KMS-11 (cell line): ENCODE measurements at regions not wholly inside any gene's neighbourhood (a gene's known extent, or its start where the extent isn't known, plus 50 kb on each side); places are given as distances from the start of the nearest gene placed in this dataset.

ENCODE experiments used
- H2AFZ ChIP-seq: fragments of 200-600 bp; sonication (generic); 2 replicates; pipeline ENCODE4 v1.6.1; 2016; ENCODE audit warnings: antibody characterized with exemption, mixed run types, low read depth
- H3K27ac ChIP-seq: fragments of 200-600 bp; sonication (generic); 2 replicates; pipeline ENCODE4 v1.6.1; 2016; ENCODE audit warnings: mild to moderate bottlenecking, mixed run types
- H3K27me3 ChIP-seq: fragments of 200-600 bp; sonication (generic); 2 replicates; pipeline ENCODE4 v1.6.1; 2017; ENCODE audit warnings: mild to moderate bottlenecking, low read depth, mixed run types, moderate library complexity; ENCODE audit not compliant: insufficient read depth
- H3K36me3 ChIP-seq: fragments of 200-600 bp; sonication (generic); 2 replicates; pipeline ENCODE4 v1.6.1; 2017; ENCODE audit warnings: mild to moderate bottlenecking, mixed run types; ENCODE audit not compliant: insufficient read depth
- H3K4me1 ChIP-seq: fragments of 200-600 bp; sonication (generic); 2 replicates; pipeline ENCODE4 v1.6.1; 2016; ENCODE audit warnings: mild to moderate bottlenecking, low read depth, mixed run types; ENCODE audit not compliant: poor library complexity, severe bottlenecking
- H3K4me2 ChIP-seq: fragments of 200-600 bp; sonication (generic); 2 replicates; pipeline ENCODE4 v1.7.0; 2016; ENCODE audit warnings: mild to moderate bottlenecking, mixed run types
- H3K4me3 ChIP-seq: fragments of 200-600 bp; sonication (generic); IDR thresholded peaks from 2 replicates; pipeline ENCODE4 v1.6.1; 2017; ENCODE audit warnings: low read depth, low read length, mixed read lengths; ENCODE audit not compliant: insufficient read depth
- H3K79me2 ChIP-seq: fragments of 200-600 bp; sonication (generic); 2 replicates; pipeline ENCODE4 v1.6.1; 2016; ENCODE audit warnings: low read depth, mixed run types; ENCODE audit not compliant: insufficient read depth
- H3K9ac ChIP-seq: fragments of 200-600 bp; sonication (generic); 2 replicates; pipeline ENCODE4 v1.6.1; 2016; ENCODE audit warnings: mild to moderate bottlenecking, mixed run types
- H4K20me1 ChIP-seq: fragments of 200-600 bp; sonication (generic); 2 replicates; pipeline ENCODE4 v1.6.1; 2016; ENCODE audit warnings: mild to moderate bottlenecking, mixed run types; ENCODE audit not compliant: insufficient read depth
- CTCF ChIP-seq: fragments of 200-600 bp; sonication (generic); conservative IDR thresholded peaks from 2 replicates; pipeline ENCODE4 v1.6.1; 2017; ENCODE audit warnings: low read depth, mild to moderate bottlenecking, antibody characterized with exemption, low read length, moderate library complexity, mixed read lengths

GRCh38 chr13:79030513-79030912 lies 371.6 kb upstream of the OBI1 start:
- Histone ChIP-seq H3K27ac (no peak overlapping the region), H3K36me3 (no peaks in the 10 kb centered on the region), H3K4me2 (no peak overlapping the region), H3K79me2 (no peaks in the 10 kb centered on the region), H3K27me3 (no peaks in the 10 kb centered on the region), H3K4me1 (no peaks in the 10 kb centered on the region), H3K9ac (no peak overlapping the region), H4K20me1 (no peaks in the 10 kb centered on the region), H3K4me3 (no peak overlapping the region), H2AFZ (no peak overlapping the region)
- TF ChIP-seq CTCF = no peak

- no peak for TF ChIP-seq CTCF
Observed at GRCh38 chr13:79018166-79018565, 359.2 kb upstream of the OBI1 start.

GRCh38 chr13:79011179-79011578 lies 352.2 kb upstream of the OBI1 start:
- H3K4me1 ChIP-seq = no peaks in the 10 kb centered on the region
- H3K27me3 ChIP-seq = no peaks in the 10 kb centered on the region
- no peak overlapping the region for H3K4me3 ChIP-seq
- H3K9ac ChIP-seq = no peak overlapping the region
- H3K27ac ChIP-seq = no peak overlapping the region
- H4K20me1 ChIP-seq = no peaks in the 10 kb centered on the region
- no peak overlapping the region for H3K4me2 ChIP-seq
- no peaks in the 10 kb centered on the region for H3K36me3 ChIP-seq
- no peak overlapping the region for H2AFZ ChIP-seq
- TF ChIP-seq CTCF = no peak
- no peaks in the 10 kb centered on the region for H3K79me2 ChIP-seq

More at GRCh38 chr13:79018166-79018565, 359.2 kb upstream of the OBI1 start:
- Histone ChIP-seq H4K20me1 (no peaks in the 10 kb centered on the region), H3K9ac (no peak overlapping the region), H3K4me1 (no peaks in the 10 kb centered on the region), H2AFZ (no peak overlapping the region), H3K27ac (no peak overlapping the region), H3K36me3 (no peaks in the 10 kb centered on the region), H3K79me2 (no peaks in the 10 kb centered on the region), H3K27me3 (no peaks in the 10 kb centered on the region), H3K4me2 (no peak overlapping the region), H3K4me3 (no peak overlapping the region)

- TF ChIP-seq CTCF = no peak
- no peaks in the 10 kb centered on the region for H3K79me2 ChIP-seq
- H3K27me3 ChIP-seq = no peaks in the 10 kb centered on the region
- no peak overlapping the region for H3K27ac ChIP-seq
- no peaks in the 10 kb centered on the region for H3K36me3 ChIP-seq
- no peaks in the 10 kb centered on the region for H4K20me1 ChIP-seq
- no peak overlapping the region for H3K9ac ChIP-seq
- H3K4me2 ChIP-seq = no peak overlapping the region
- no peak overlapping the region for H2AFZ ChIP-seq
- no peaks in the 10 kb centered on the region for H3K4me1 ChIP-seq
- no peak overlapping the region for H3K4me3 ChIP-seq
Observed at GRCh38 chr13:79003989-79004898, 345.3 kb upstream of the OBI1 start.
